Spleen (tissue), 11 donors: ENCODE measurements at regions not wholly inside any gene's neighbourhood (a gene's known extent, or its start where the extent isn't known, plus 50 kb on each side); places are given as distances from the start of the nearest gene placed in this dataset.

Experiments
- DNase-seq: peaks from one replicate; pipeline ENCODE4 v3.0.0-alpha.2; 2020
- H3K27ac ChIP-seq, 8 donors: fragments of 200-600 bp; sonication (generic) in 7 of 8; 1 replicate in 4 of 8; 2 replicates in 4 of 8; pipeline versions ENCODE4 v1.5.0 to v1.8.0; 2016 to 2021; ENCODE audit warnings: inconsistent platforms in 4 of 8, mild to moderate bottlenecking in 4 of 8, moderate library complexity in 1 of 8
- H3K27me3 ChIP-seq, 7 donors: fragments of 200-600 bp; sonication (generic) in 6 of 7; replicated peaks in 1 of 7; 1 replicate in 4 of 7; 2 replicates in 3 of 7; pipeline versions ENCODE4 v1.5.0 to v1.8.0; 2016 to 2021; ENCODE audit warnings: inconsistent platforms in 3 of 7, mild to moderate bottlenecking in 1 of 7
- H3K36me3 ChIP-seq, 6 donors: fragments of 200-600 bp; sonication (generic) in 5 of 6; 1 replicate in 4 of 6; 2 replicates in 2 of 6; pipeline versions ENCODE4 v1.5.0 to v1.8.0; 2016 to 2021; ENCODE audit warnings: inconsistent platforms in 2 of 6
- H3K4me1 ChIP-seq, 6 donors: fragments of 200-600 bp; sonication (generic) in 5 of 6; 1 replicate in 3 of 6; 2 replicates in 3 of 6; pipeline versions ENCODE4 v1.5.0 to v1.8.0; 2016 to 2021; ENCODE audit warnings: inconsistent platforms in 3 of 6
- H3K4me3 ChIP-seq, 8 donors: fragments of 200-600 bp; sonication (generic) in 7 of 8; 1 replicate in 4 of 8; 2 replicates in 4 of 8; pipeline versions ENCODE4 v1.5.0 to v1.8.0; 2016 to 2021; ENCODE audit warnings: inconsistent platforms in 4 of 8, mild to moderate bottlenecking in 4 of 8, moderate library complexity in 2 of 8
- H3K9me3 ChIP-seq, 8 donors: fragments of 200-600 bp; sonication (generic) in 7 of 8; 1 replicate in 4 of 8; 2 replicates in 4 of 8; pipeline versions ENCODE4 v1.5.0 to v1.8.0; 2016 to 2021; ENCODE audit warnings: inconsistent platforms in 4 of 8
- POLR2A ChIP-seq, 3 donors: fragments of 450-650 bp; IDR thresholded peaks; one replicate each; pipeline ENCODE4 v1.5.1; 2017; ENCODE audit warnings: antibody characterized with exemption in 3 of 3, mild to moderate bottlenecking in 1 of 3
- POLR2AphosphoS5 ChIP-seq, 3 donors: sonication (generic); formaldehyde crosslinking; IDR thresholded peaks; one replicate each; pipeline ENCODE4 v1.5.1; 2017; ENCODE audit warnings: antibody characterized with exemption in 3 of 3
- WGBS, 5 donors: extraction: QIAGEN DNeasy Blood & Tissue Kit in 3 of 5; methylation state at CpG; one replicate each; pipeline versions ENCODE4 v1.1.5 to v1.1.7; 2013 to 2018; 5-methylcytosine and 5-hydroxymethylcytosine counted together
- intact Hi-C: fragments of 100-400 bp; cut with DNase I; formaldehyde crosslinking; loops from one replicate; pipeline ENCODE4 v1.15.0; 2023; ENCODE audit warnings: low total_unique reads
- TF ChIP-seq, protein P1 (sequence below), 11 experiments: fragments of 200-600 bp in 7 of 11; fragments of 450-650 bp in 4 of 11; sonication (generic) in 4 of 11; IDR thresholded peaks in 8 of 11; conservative IDR thresholded peaks in 3 of 11; 1 replicate in 7 of 11; 2 replicates in 4 of 11; pipeline versions ENCODE4 v1.4.0 to v1.8.0; 2016 to 2021; ENCODE audit warnings: antibody characterized with exemption in 11 of 11, inconsistent platforms in 4 of 11, mild to moderate bottlenecking in 1 of 11
- donor health status: healthy with polysubstance abuse.
- donor health status: DM: no; HTN: no; CAD: no; lungs with moderate emphysema.
- donor health status: DM: no; HTN: no; CAD: no.
- donor health status: Bipolar disorder and iron deficiency.
- donor health status: healthy.
- donor health status: DM: no; HTN: no; CAD: no.
- donor health status: DM: yes; HTN: yes; CAD: no.

DNA sequence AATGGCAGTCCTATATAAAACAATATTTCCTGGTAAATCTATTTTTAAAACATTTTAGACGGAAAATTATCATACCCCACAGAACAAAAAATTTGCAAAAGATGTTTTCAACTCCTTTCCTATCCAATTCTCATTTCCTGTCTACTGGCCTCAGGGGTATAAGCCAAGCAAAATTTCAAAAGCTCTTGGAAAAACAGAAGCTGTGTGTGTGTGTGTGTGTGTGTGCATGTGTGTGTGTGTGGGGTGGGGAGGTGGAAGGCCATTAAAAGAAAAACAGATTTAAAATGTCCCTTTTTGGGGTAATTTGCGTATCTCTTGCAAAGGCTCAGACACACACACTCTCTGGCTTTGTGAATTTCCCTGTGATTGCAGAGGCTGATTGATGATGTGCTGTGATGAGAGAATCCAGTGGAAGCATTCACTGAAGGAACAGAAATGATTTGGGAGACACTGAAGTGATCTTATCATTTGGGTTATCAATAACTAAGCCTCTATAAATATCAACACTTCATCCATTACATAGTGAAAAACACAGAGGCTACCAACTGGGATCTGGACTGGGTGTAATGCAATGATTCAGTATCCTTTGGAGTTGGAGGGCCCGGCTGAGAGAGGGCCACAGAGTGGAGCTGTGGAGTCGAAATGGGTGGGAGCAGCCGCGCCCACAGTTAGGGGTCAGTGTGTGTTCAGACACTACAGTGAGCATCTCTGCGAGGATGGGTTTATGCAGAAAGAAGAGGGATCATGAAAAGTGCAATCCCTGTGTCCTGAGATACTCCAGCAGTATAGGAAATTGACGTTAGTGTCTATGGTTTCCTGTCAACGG lies 106.8 kb upstream of the PREP start:
- no peaks in the 10 kb centered on the region for H3K36me3 ChIP-seq
- no peak overlapping the region for H3K27ac ChIP-seq
- no peak overlapping the region for H3K4me3 ChIP-seq
- H3K4me1 ChIP-seq: no peaks in the 10 kb centered on the region
- 50 to 66% (median 56%) methylated on average over 9 of the region's 9 CpGs for WGBS, 5 donors
- DNase-seq: no peak
- intact Hi-C loops: no loop called here
- no peaks in the 10 kb centered on the region for H3K9me3 ChIP-seq
- H3K27me3 ChIP-seq: peaks cover 0 to 18% (median 0%) of the 10 kb centered on the region in 7 donors
- TF ChIP-seq POLR2AphosphoS5 (IDR thresholded peaks at IDR 0.05) (no peak), POLR2A (IDR thresholded peaks at IDR 0.05) (no peak)
- TF ChIP-seq, protein P1, sequence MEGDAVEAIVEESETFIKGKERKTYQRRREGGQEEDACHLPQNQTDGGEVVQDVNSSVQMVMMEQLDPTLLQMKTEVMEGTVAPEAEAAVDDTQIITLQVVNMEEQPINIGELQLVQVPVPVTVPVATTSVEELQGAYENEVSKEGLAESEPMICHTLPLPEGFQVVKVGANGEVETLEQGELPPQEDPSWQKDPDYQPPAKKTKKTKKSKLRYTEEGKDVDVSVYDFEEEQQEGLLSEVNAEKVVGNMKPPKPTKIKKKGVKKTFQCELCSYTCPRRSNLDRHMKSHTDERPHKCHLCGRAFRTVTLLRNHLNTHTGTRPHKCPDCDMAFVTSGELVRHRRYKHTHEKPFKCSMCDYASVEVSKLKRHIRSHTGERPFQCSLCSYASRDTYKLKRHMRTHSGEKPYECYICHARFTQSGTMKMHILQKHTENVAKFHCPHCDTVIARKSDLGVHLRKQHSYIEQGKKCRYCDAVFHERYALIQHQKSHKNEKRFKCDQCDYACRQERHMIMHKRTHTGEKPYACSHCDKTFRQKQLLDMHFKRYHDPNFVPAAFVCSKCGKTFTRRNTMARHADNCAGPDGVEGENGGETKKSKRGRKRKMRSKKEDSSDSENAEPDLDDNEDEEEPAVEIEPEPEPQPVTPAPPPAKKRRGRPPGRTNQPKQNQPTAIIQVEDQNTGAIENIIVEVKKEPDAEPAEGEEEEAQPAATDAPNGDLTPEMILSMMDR (IDR thresholded peaks at IDR 0.05 in 8 of 11, conservative IDR thresholded peaks at IDR 0.05 in 3 of 11): no peak

DNA sequence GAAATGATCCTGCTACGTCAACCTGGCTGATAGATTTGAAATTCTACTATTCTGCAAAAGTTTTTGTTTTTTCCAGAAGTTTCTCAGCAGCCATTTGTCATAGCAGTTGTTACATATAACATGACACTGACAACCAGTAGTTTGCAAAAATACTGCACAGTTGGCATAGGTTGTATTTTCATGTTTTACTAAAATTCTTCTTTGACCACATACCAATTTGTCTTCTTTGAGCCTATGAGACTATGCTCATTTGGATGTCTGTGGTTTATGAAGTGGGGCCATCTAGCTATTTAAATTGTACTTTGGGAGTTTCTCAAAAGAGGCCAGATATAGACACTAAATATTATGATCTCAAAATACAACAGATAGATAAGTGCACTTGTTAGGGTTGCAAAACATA lies 104.9 kb upstream of the PREP start:
- Histone ChIP-seq H3K4me3 (no peak overlapping the region), H3K4me1 (no peaks in the 10 kb centered on the region), H3K27me3 (peaks cover 0 to 14% (median 0%) of the 10 kb centered on the region in 7 donors), H3K36me3 (no peaks in the 10 kb centered on the region), H3K9me3 (no peaks in the 10 kb centered on the region), H3K27ac (no peak overlapping the region)
- WGBS, 5 donors: 88 to 98% (median 95%) methylated on average over 1 of the region's 1 CpG
- intact Hi-C loops: no loop called here
- DNase-seq: no peak
- no peak for TF ChIP-seq POLR2AphosphoS5 (IDR thresholded peaks at IDR 0.05)
- TF ChIP-seq POLR2A (IDR thresholded peaks at IDR 0.05): no peak
- TF ChIP-seq, protein P1 (IDR thresholded peaks at IDR 0.05 in 8 of 11, conservative IDR thresholded peaks at IDR 0.05 in 3 of 11): no peak

DNA sequence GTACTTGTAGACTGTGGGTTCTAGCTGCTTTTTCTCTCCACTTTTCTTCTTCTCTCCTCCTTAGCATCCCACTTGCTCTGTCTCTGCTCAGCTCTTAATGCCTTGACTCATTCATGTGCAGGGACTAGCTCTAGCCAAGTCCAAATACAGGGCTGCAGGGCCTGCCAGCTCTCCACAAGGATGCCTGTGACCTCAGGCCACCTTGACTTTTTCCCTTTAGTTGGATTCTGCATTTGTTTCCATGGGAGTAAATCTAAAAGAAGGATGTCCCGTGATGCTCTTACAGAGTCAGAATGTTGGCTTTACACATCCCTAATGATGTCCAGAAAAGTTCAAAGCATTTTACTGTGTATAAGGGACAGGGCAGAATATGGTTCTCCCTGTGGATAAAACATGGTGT lies 101.8 kb upstream of the PREP start:
- H3K36me3 ChIP-seq: no peaks in the 10 kb centered on the region
- H3K4me3 ChIP-seq: no peak overlapping the region
- no peak for TF ChIP-seq POLR2AphosphoS5 (IDR thresholded peaks at IDR 0.05)
- TF ChIP-seq, protein P1 (IDR thresholded peaks at IDR 0.05 in 8 of 11, conservative IDR thresholded peaks at IDR 0.05 in 3 of 11): no peak
- no peak for TF ChIP-seq POLR2A (IDR thresholded peaks at IDR 0.05)
- WGBS, 5 donors: 85 to 90% (median 85%) methylated on average over 1 of the region's 1 CpG
- intact Hi-C loops: no loop called here
- no peak for DNase-seq
- H3K27me3 ChIP-seq: no peaks in the 10 kb centered on the region
- no peaks in the 10 kb centered on the region for H3K4me1 ChIP-seq
- no peaks in the 10 kb centered on the region for H3K9me3 ChIP-seq
- no peak overlapping the region for H3K27ac ChIP-seq

DNA sequence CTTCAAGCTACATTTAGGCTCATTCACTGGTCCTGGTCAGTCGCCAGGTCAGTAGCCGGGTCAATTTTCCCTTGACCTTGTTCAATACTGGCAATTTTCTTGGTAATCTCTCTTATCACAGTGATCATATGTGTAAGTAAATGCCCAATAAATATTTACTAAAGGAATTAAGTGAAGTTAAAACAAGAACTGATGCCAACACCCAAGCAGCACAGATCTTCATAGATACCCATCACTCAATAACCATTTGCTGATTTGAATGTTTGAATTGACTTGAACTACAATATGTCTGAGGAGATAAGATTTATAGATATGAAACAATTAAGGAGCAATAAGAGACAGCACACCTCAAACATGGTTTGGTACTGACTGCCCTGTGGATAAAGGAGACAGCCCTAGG lies 100.8 kb upstream of the PREP start:
- H3K27me3 ChIP-seq: no peaks in the 10 kb centered on the region
- 92 to 98% (median 94%) methylated on average over 2 of the region's 2 CpGs for WGBS, 5 donors
- TF ChIP-seq POLR2A (IDR thresholded peaks at IDR 0.05) (no peak), POLR2AphosphoS5 (IDR thresholded peaks at IDR 0.05) (no peak)
- TF ChIP-seq, protein P1 (IDR thresholded peaks at IDR 0.05 in 8 of 11, conservative IDR thresholded peaks at IDR 0.05 in 3 of 11): no peak
- no peak overlapping the region for H3K4me3 ChIP-seq
- DNase-seq: no peak
- H3K27ac ChIP-seq: no peak overlapping the region
- intact Hi-C loops: no loop called here
- no peaks in the 10 kb centered on the region for H3K4me1 ChIP-seq
- no peaks in the 10 kb centered on the region for H3K36me3 ChIP-seq
- H3K9me3 ChIP-seq: no peaks in the 10 kb centered on the region
